NB4 (cell line): ENCODE measurements at regions not wholly inside any gene's neighbourhood (a gene's known extent, or its start where the extent isn't known, plus 50 kb on each side); places are given as distances from the start of the nearest gene placed in this dataset.

Experiments used
- MYC ChIP-seq: IDR thresholded peaks from 2 replicates; pipeline ENCODE4 v1.6.1; 2011; ENCODE audit warnings: low read depth, low read length
- POLR2A ChIP-seq: IDR thresholded peaks from 2 replicates; pipeline ENCODE4 v1.6.1; 2011; ENCODE audit warnings: mild to moderate bottlenecking; ENCODE audit not compliant: insufficient read length; ENCODE audit errors: extremely low read depth
- TF ChIP-seq, protein P1 (sequence below): IDR thresholded peaks from one replicate; pipeline ENCODE4 v1.5.1; 2012; ENCODE audit warnings: low read depth, low read length
- TF ChIP-seq, protein P2 (sequence below): IDR thresholded peaks from 2 replicates; pipeline ENCODE4 v1.6.1; 2011; ENCODE audit warnings: low read depth, low read length

DNA sequence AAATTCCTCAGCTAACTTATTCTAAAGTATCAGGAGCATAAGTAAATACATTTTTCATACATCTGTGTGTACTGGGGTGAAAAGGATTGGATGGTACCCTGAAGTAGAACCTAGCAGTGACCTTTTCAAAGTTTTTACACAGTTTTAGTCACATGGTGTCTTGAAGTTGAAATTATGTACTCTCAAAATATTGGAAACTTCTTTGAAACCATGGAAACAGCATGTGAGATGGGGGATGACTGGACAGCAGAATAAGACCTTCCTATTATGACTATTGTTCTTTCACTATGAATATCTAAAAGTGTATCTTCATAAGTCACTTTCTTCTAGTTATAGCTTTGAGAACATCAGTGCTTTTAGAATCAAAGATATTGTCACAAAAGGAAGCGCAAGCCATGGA, 301.5 kb upstream of the ELAVL2 start:
- TF ChIP-seq, protein P1, sequence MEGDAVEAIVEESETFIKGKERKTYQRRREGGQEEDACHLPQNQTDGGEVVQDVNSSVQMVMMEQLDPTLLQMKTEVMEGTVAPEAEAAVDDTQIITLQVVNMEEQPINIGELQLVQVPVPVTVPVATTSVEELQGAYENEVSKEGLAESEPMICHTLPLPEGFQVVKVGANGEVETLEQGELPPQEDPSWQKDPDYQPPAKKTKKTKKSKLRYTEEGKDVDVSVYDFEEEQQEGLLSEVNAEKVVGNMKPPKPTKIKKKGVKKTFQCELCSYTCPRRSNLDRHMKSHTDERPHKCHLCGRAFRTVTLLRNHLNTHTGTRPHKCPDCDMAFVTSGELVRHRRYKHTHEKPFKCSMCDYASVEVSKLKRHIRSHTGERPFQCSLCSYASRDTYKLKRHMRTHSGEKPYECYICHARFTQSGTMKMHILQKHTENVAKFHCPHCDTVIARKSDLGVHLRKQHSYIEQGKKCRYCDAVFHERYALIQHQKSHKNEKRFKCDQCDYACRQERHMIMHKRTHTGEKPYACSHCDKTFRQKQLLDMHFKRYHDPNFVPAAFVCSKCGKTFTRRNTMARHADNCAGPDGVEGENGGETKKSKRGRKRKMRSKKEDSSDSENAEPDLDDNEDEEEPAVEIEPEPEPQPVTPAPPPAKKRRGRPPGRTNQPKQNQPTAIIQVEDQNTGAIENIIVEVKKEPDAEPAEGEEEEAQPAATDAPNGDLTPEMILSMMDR, result no peak
- TF ChIP-seq POLR2A (no peak), MYC (no peak)
- TF ChIP-seq, protein P2, sequence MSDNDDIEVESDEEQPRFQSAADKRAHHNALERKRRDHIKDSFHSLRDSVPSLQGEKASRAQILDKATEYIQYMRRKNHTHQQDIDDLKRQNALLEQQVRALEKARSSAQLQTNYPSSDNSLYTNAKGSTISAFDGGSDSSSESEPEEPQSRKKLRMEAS, result no peak
